GM21515 (cell line): ENCODE measurements at regions not wholly inside any gene's neighbourhood (a gene's known extent, or its start where the extent isn't known, plus 50 kb on each side); places are given as distances from the start of the nearest gene placed in this dataset.

Experiments
- ATAC-seq: cut with Tn5 transposase; IDR thresholded peaks from one replicate; pipeline ENCODE4 v1.9.1; 2021; ENCODE audit not compliant: unreplicated experiment

GRCh38 chr11:127063241-127063640, 62.7 kb upstream of the KIRREL3 start:
- ATAC-seq: no peak

DNA sequence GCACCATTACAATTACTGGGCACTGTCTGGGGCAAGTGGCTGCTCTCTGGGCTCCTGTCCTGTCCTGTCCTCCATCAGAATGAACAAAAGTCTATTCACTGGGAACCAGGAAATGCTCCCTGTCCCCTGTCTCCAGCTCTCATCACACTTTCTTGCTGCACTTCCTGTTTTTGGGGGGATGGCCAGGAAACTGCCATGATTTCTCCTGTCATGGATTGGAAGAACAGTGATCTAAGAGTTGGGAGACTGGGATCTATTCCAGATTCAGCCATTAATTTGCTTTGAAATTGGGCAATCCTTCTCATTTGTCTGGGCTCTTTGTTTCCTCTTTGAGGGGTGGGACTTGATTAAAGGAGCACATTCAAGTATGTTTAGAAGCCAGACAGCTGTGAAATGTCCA, 61.4 kb upstream of the KIRREL3 start:
- no peak for ATAC-seq

- ATAC-seq: no peak
Observed at GRCh38 chr11:127059750-127060149, 59.2 kb upstream of the KIRREL3 start.

- no peak for ATAC-seq
Observed at GRCh38 chr11:127059286-127059685, 58.7 kb upstream of the KIRREL3 start.

DNA sequence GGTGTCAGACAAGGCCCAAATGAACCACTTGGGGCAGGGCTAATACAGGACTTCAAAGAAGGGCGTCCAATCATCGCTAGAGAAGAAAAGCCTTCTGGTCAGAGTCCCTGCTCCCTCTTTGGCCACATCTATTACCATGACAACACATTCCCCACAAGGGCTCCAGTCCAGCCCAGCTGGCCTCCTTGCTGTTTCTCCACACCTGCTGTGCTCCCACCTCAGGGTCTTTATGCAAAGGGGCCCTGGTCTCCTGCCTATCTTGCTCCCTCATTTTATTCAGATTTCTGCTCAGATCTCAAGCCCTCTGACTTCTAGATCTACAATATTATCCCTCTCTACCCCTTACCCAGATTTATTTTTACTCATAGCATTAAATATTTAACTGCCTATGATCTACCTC, 58.0 kb upstream of the KIRREL3 start:
- ATAC-seq: no peak

GRCh38 chr11:127057126-127057525, 56.6 kb upstream of the KIRREL3 start:
- no peak for ATAC-seq

DNA sequence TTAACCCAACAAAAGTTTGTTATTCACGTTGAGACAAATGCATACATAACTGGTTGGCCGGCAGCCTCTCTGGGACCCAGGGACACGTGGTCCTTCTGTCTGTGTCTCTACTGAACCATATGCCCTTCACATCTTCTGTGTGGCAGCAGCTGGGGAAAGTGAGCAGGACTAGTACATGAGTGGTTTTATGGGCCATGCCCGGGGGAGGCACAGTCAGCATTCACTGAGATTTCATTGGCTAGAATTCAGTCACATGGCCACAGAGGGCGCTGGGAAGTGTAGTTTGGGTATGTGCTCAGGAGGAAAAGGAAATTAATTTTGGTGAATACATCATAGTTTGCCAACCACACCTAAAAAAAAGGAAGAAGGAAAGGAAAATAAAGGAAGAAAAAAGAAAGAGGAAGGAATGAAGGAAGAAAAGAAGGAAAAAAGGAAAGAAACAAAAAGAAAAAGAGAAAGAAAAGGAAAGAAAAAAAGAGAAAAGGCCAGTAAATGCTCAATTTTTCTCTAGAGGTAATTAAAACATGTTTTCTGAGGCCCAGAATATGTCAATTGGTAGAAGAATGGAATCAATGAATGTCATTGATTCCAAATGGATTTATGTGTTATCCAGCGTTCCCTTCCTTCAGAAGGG, 55.9 kb upstream of the KIRREL3 start:
- peak; percentile 49 for ATAC-seq

DNA sequence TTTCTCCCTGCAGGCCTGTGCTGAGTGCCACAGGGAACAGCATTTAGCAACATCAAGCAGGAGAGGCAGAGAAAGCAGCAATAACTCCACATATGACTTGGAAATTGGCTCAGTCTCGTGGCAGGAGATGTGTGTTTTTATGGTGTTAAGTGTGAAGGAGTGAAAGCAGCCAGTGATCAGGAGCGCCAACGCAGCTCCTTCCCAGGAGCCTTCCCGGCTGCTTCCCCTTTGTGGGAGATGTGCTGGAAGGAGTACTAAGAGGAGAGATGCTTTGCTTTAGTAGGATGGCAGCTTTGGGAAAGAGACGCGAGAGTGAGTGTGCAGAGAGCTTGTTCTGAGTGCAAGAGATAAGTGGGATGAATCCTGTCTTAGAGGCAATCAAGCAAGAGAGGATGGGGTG, 54.7 kb upstream of the KIRREL3 start:
- ATAC-seq: no peak

GRCh38 chr11:127054153-127054552, 53.6 kb upstream of the KIRREL3 start:
- no peak for ATAC-seq

GRCh38 chr11:127052404-127052803, 51.8 kb upstream of the KIRREL3 start:
- no peak for ATAC-seq
